ENCODE measurements at regions not wholly inside any gene's neighbourhood (a gene's known extent, or its start where the extent isn't known, plus 50 kb on each side); places are given as distances from the start of the nearest gene placed in this dataset.
"Not testable (repeated sequence)": the region's sequence is repeated elsewhere in the genome, so short reads cannot be mapped to it uniquely, and the experiment has no call there.

GRCh38 chr4:102403116-102403515, 57.8 kb upstream of the SLC39A8 start:
- Histone ChIP-seq H3K9me3 (ENCODE audit: insufficient read depth, low read length, severe bottlenecking) (no peaks in the 10 kb centered on the region), H2AFZ (ENCODE audit: low read depth, low read length) (no peak overlapping the region), H3K27me3 (ENCODE audit: insufficient read depth, low read length, poor library complexity) (no peaks in the 10 kb centered on the region), H3K79me2 (ENCODE audit: insufficient read depth, low read length) (no peaks in the 10 kb centered on the region), H4K20me1 (ENCODE audit: insufficient read depth, low read length) (no peaks in the 10 kb centered on the region), H3K4me1 (ENCODE audit: insufficient read depth, low read length) (no peaks in the 10 kb centered on the region), H3K36me3 (ENCODE audit: insufficient read depth, low read length) (no peaks in the 10 kb centered on the region), H3K4me3 (ENCODE audit: low read depth in 1 of 2, low read length in 2 of 2) (no peak overlapping the region), H3K9ac (ENCODE audit: low read depth, low read length) (no peak overlapping the region), H3K27ac (ENCODE audit: low read length) (no peak overlapping the region), H3K4me2 (ENCODE audit: insufficient read depth, low read length) (no peak overlapping the region)
- DNase-seq (no peak), ATAC-seq (ENCODE audit: insufficient read depth, low read depth) (no peak)
- TF ChIP-seq CTCF (IDR thresholded peaks at IDR 0.05; ENCODE audit: borderline replicate concordance, extremely low read depth, low read length, poor library complexity, severe bottlenecking) (no peak), EZH2 (IDR thresholded peaks at IDR 0.05; ENCODE audit: borderline replicate concordance, low read depth, low read length, severe bottlenecking) (no peak)

- H3K27ac ChIP-seq (ENCODE audit: low read length) = no peak overlapping the region
- H3K9ac ChIP-seq (ENCODE audit: low read depth, low read length) = no peak overlapping the region
- H3K27me3 ChIP-seq (ENCODE audit: insufficient read depth, low read length, poor library complexity) = no peaks in the 10 kb centered on the region
- H3K4me2 ChIP-seq (ENCODE audit: insufficient read depth, low read length) = no peak overlapping the region
- DNase-seq = no peak
- no peaks in the 10 kb centered on the region for H3K36me3 ChIP-seq (ENCODE audit: insufficient read depth, low read length)
- no peaks in the 10 kb centered on the region for H4K20me1 ChIP-seq (ENCODE audit: insufficient read depth, low read length)
- TF ChIP-seq EZH2 (IDR thresholded peaks at IDR 0.05; ENCODE audit: borderline replicate concordance, low read depth, low read length, severe bottlenecking) = no peak
- no peak for TF ChIP-seq CTCF (IDR thresholded peaks at IDR 0.05; ENCODE audit: borderline replicate concordance, extremely low read depth, low read length, poor library complexity, severe bottlenecking)
- no peaks in the 10 kb centered on the region for H3K4me1 ChIP-seq (ENCODE audit: insufficient read depth, low read length)
- ATAC-seq (ENCODE audit: insufficient read depth, low read depth) = no peak
- H3K79me2 ChIP-seq (ENCODE audit: insufficient read depth, low read length) = no peaks in the 10 kb centered on the region
- no peak overlapping the region for H3K4me3 ChIP-seq (ENCODE audit: low read depth in 1 of 2, low read length in 2 of 2)
- 0 out of 2 replicates have a peak overlapping the region, but pooled peaks have one; percentile 17 for H2AFZ ChIP-seq (ENCODE audit: low read depth, low read length)
- no peaks in the 10 kb centered on the region for H3K9me3 ChIP-seq (ENCODE audit: insufficient read depth, low read length, severe bottlenecking)
These were observed 59.2 kb upstream of the SLC39A8 start for GRCh38 chr4:102404431-102404969.

GRCh38 chr4:102405821-102406401, 60.6 kb upstream of the SLC39A8 start:
- Histone ChIP-seq H3K9me3 (ENCODE audit: insufficient read depth, low read length, severe bottlenecking) (no peaks in the 10 kb centered on the region), H3K36me3 (ENCODE audit: insufficient read depth, low read length) (no peaks in the 10 kb centered on the region), H3K27ac (ENCODE audit: low read length) (no peak overlapping the region), H3K27me3 (ENCODE audit: insufficient read depth, low read length, poor library complexity) (no peaks in the 10 kb centered on the region), H3K4me2 (ENCODE audit: insufficient read depth, low read length) (no peak overlapping the region), H4K20me1 (ENCODE audit: insufficient read depth, low read length) (no peaks in the 10 kb centered on the region), H3K9ac (ENCODE audit: low read depth, low read length) (no peak overlapping the region), H3K4me3 (ENCODE audit: low read depth in 1 of 2, low read length in 2 of 2) (no peak overlapping the region), H3K79me2 (ENCODE audit: insufficient read depth, low read length) (no peaks in the 10 kb centered on the region), H2AFZ (ENCODE audit: low read depth, low read length) (no peak overlapping the region), H3K4me1 (ENCODE audit: insufficient read depth, low read length) (no peaks in the 10 kb centered on the region)
- DNase-seq (no peak), ATAC-seq (ENCODE audit: insufficient read depth, low read depth) (no peak)
- TF ChIP-seq EZH2 (IDR thresholded peaks at IDR 0.05; ENCODE audit: borderline replicate concordance, low read depth, low read length, severe bottlenecking) (no peak), CTCF (IDR thresholded peaks at IDR 0.05; ENCODE audit: borderline replicate concordance, extremely low read depth, low read length, poor library complexity, severe bottlenecking) (no peak)

GRCh38 chr4:102410884-102411283, 65.6 kb upstream of the SLC39A8 start:
- not testable (repeated sequence) for H3K9ac ChIP-seq (ENCODE audit: low read depth, low read length); DNase-seq; ATAC-seq (ENCODE audit: insufficient read depth, low read depth); H3K4me3 ChIP-seq (ENCODE audit: low read depth in 1 of 2, low read length in 2 of 2); H3K4me2 ChIP-seq (ENCODE audit: insufficient read depth, low read length); H3K27ac ChIP-seq (ENCODE audit: low read length); H3K27me3 ChIP-seq (ENCODE audit: insufficient read depth, low read length, poor library complexity); H2AFZ ChIP-seq (ENCODE audit: low read depth, low read length); H3K36me3 ChIP-seq (ENCODE audit: insufficient read depth, low read length); H3K79me2 ChIP-seq (ENCODE audit: insufficient read depth, low read length); H4K20me1 ChIP-seq (ENCODE audit: insufficient read depth, low read length); H3K9me3 ChIP-seq (ENCODE audit: insufficient read depth, low read length, severe bottlenecking); H3K4me1 ChIP-seq (ENCODE audit: insufficient read depth, low read length)

All from DND-41 (cell line).